Stimulated activated CD4-positive, alpha-beta T cell treated with anti-CD3 and anti-CD28 coated beads, Interleukin-15, amount 100 ng/mL, for 24 hours (primary cell): ENCODE measurements at regions not wholly inside any gene's neighbourhood (a gene's known extent, or its start where the extent isn't known, plus 50 kb on each side); places are given as distances from the start of the nearest gene placed in this dataset.
"Not testable (repeated sequence)": the region's sequence is repeated elsewhere in the genome, so short reads cannot be mapped to it uniquely, and the experiment has no call there.

Experiments
- DNase-seq: peaks from one replicate; pipeline ENCODE4 v3.0.0-alpha.2; 2020

DNA sequence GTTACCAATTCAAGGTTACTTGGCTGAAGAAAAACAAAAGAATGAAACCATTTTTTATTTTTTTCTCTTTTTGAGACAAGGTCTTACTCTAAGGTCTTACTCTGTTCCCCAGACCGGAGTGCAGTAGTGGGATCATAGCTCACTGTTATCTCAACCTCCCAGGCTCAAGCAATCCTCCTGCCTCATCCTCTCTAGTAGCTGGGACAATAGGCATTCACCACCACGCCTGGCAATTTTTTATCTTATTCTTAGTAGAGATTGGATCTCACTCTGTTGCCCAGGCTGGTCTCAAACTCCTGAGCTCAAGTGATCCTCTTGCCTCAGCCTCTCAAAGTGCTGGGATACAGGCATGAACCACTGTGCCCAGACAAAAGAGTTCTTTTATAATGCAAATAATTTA lies 3732.0 kb upstream of the OR11H1 start:
- DNase-seq, result not testable (repeated sequence)

- not testable (repeated sequence) for DNase-seq
These were observed 3712.5 kb upstream of the OR11H1 start for GRCh38 chr22:11815481-11815880.

- DNase-seq, result not testable (repeated sequence)
These were observed 3709.1 kb upstream of the OR11H1 start for GRCh38 chr22:11818845-11819244.

GRCh38 chr22:11822326-11822725 lies 3705.7 kb upstream of the OR11H1 start:
- DNase-seq, result not testable (repeated sequence)

GRCh38 chr22:11825009-11825408 lies 3703.0 kb upstream of the OR11H1 start:
- not testable (repeated sequence) for DNase-seq

DNA sequence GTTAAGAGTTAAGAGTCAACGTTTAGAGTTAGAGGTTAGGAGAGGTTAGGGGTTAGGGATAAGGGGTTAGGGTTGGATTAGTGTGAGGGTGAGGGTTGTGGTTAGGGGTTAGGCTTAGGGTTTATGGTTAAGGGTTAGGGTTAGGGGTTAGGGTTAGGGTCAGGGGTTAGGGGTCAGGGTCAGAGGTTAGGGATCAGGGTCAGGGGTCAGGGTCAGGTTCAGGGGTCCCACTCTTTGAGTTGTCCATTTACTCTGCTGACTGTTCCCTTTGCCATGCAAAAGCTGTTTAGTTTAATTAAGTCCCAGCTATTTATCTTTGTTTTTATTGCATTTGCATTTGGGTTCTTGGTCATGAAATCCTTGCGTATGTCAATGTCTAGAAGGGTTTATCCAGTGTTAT lies 3702.0 kb upstream of the OR11H1 start:
- not testable (repeated sequence) for DNase-seq

DNA sequence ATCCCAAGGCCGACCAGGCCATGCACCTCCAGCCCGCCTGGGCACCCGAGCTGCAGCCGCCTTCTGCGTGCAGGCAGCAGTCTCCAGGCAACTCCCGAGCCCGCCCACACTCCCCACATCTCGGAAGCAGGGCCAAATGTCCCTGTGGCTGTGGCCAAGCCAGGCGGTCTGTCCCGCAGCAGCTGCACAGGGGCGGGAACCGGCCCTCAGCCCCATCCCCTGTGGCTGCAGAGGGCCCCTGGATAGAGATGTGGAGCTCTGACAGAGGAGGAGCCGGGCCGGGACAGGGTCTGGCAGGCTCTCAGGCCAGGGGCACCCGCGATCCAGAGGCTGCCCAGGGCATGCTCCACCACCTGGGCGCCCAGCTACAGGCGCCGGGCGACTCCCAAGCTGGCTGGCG lies 3698.6 kb upstream of the OR11H1 start:
- DNase-seq, result peak; percentile 2
